ENCODE measurements at regions not wholly inside any gene's neighbourhood (a gene's known extent, or its start where the extent isn't known, plus 50 kb on each side); places are given as distances from the start of the nearest gene placed in this dataset.

- TF ChIP-seq TAF1 (IDR thresholded peaks at IDR 0.05; ENCODE audit: low read depth, low read length) (no peak), POLR2AphosphoS5 (IDR thresholded peaks at IDR 0.05; ENCODE audit: low read depth, low read length) (no peak), POU2F2 (IDR thresholded peaks at IDR 0.05; ENCODE audit: low read depth, low read length) (no peak), POLR2A (IDR thresholded peaks at IDR 0.05; ENCODE audit: low read depth, low read length) (no peak), SPI1 (IDR thresholded peaks at IDR 0.05; ENCODE audit: low read depth, low read length) (no peak), PAX5 (IDR thresholded peaks at IDR 0.05; ENCODE audit: insufficient read depth, low read length, severe bottlenecking) (no peak)
These were observed 241.4 kb downstream of the BRD1 start for GRCh38 chr22:49586244-49586748.

Measured in GM12891 (cell line).